HEK293 (cell line): ENCODE measurements at regions not wholly inside any gene's neighbourhood (a gene's known extent, or its start where the extent isn't known, plus 50 kb on each side); places are given as distances from the start of the nearest gene placed in this dataset.

ENCODE experiments used
- CTCF ChIA-PET: fragments of 350-600 bp; formaldehyde crosslinking; extraction: SDS; loops from one replicate; lab custom pipeline; 2021; ENCODE audit warnings: antibody characterized with exemption; lab: Yijun Ruan, JAX
- POLR2A ChIA-PET: fragments of 300-600 bp; formaldehyde crosslinking; extraction: SDS; loops from one replicate; lab custom pipeline; 2020; ENCODE audit warnings: antibody characterized with exemption, inconsistent platforms; lab: Yijun Ruan, JAX
- H3K27ac ChIP-seq: fragments of 200-500 bp; sonication (Bioruptor generic); 2 replicates; pipeline ENCODE4 v1.5.1; 2014; ENCODE audit warnings: low read depth, low read length, control low read depth, inconsistent platforms; ENCODE audit errors: extremely low read depth
- H3K36me3 ChIP-seq, 2 experiments: fragments of 200-500 bp in 1 of 2; sonication (Bioruptor generic) in 1 of 2; 1 replicate in 1 of 2; 2 replicates in 1 of 2; pipeline ENCODE4 v1.5.1; 2014 to 2017; ENCODE audit warnings: inconsistent platforms in 2 of 2, low read length in 2 of 2; ENCODE audit not compliant: control insufficient read depth in 2 of 2, insufficient read depth in 1 of 2
- H3K4me1 ChIP-seq: fragments of 200-500 bp; sonication (Bioruptor generic); 2 replicates; pipeline ENCODE4 v1.5.1; 2014; ENCODE audit warnings: mild to moderate bottlenecking, low read length, inconsistent platforms; ENCODE audit not compliant: control insufficient read depth, insufficient read depth
- H3K4me3 ChIP-seq: 2 replicates; pipeline ENCODE4 v1.5.1; 2011; ENCODE audit warnings: low read depth, mild to moderate bottlenecking, control low read depth, low read length, moderate library complexity
- H3K9me3 ChIP-seq: fragments of 200-500 bp; sonication (Bioruptor generic); 2 replicates; pipeline ENCODE4 v1.5.1; 2014; ENCODE audit warnings: low read depth, low read length, inconsistent platforms; ENCODE audit not compliant: control insufficient read depth, insufficient read depth
- PRDM6 ChIP-seq: fragments of 450-650 bp; formaldehyde crosslinking; IDR thresholded peaks from 2 replicates; pipeline ENCODE4 v1.5.1; 2017; ENCODE audit warnings: missing biosample characterization, missing genetic modification characterization
- ZBTB11 ChIP-seq: fragments of 450-650 bp; formaldehyde crosslinking; conservative IDR thresholded peaks from 2 replicates; pipeline ENCODE4 v1.5.1; 2016; ENCODE audit warnings: low read depth, missing biosample characterization, missing genetic modification characterization
- ZBTB17 ChIP-seq: fragments of 450-650 bp; formaldehyde crosslinking; IDR thresholded peaks from 2 replicates; pipeline ENCODE4 v1.5.1; 2016; ENCODE audit warnings: missing biosample characterization, missing genetic modification characterization
- ZEB2 ChIP-seq: fragments of 450-650 bp; formaldehyde crosslinking; IDR thresholded peaks from 2 replicates; pipeline ENCODE4 v1.5.1; 2016; ENCODE audit warnings: missing biosample characterization, missing genetic modification characterization
- ZFHX2 ChIP-seq: fragments of 450-650 bp; formaldehyde crosslinking; conservative IDR thresholded peaks from 2 replicates; pipeline ENCODE4 v1.5.1; 2016; ENCODE audit warnings: missing biosample characterization, missing genetic modification characterization
- ZNF138 ChIP-seq: fragments of 450-650 bp; formaldehyde crosslinking; IDR thresholded peaks from 2 replicates; pipeline ENCODE4 v1.5.1; 2016; ENCODE audit warnings: missing biosample characterization, missing genetic modification characterization, borderline replicate concordance
- ZNF202 ChIP-seq: fragments of 450-650 bp; formaldehyde crosslinking; IDR thresholded peaks from 2 replicates; pipeline ENCODE4 v1.5.1; 2016; ENCODE audit warnings: missing biosample characterization, missing genetic modification characterization, borderline replicate concordance
- ZNF274 ChIP-seq, 2 experiments: fragments of 200-500 bp in 1 of 2; fragments of 450-650 bp in 1 of 2; sonication (Bioruptor generic) in 1 of 2; formaldehyde crosslinking in 1 of 2; IDR thresholded peaks; 2 replicates each; pipeline versions ENCODE4 v1.5.1 to v1.6.1; 2014 to 2016; ENCODE audit warnings: borderline replicate concordance in 1 of 2, inconsistent platforms in 1 of 2, low read length in 1 of 2, missing biosample characterization in 1 of 2, missing genetic modification characterization in 1 of 2
- ZNF529 ChIP-seq: fragments of 450-650 bp; formaldehyde crosslinking; IDR thresholded peaks from 2 replicates; pipeline ENCODE4 v1.5.1; 2017; ENCODE audit warnings: missing genetic modification characterization, missing biosample characterization; ENCODE audit not compliant: insufficient replicate concordance
- ZNF561 ChIP-seq: fragments of 450-650 bp; IDR thresholded peaks from 2 replicates; pipeline ENCODE4 v1.5.1; 2018; ENCODE audit warnings: missing biosample characterization, missing genetic modification characterization, borderline replicate concordance
- ZNF621 ChIP-seq: fragments of 450-650 bp; formaldehyde crosslinking; IDR thresholded peaks from 2 replicates; pipeline ENCODE4 v1.5.1; 2017; ENCODE audit warnings: missing biosample characterization, missing genetic modification characterization
- ZNF624 ChIP-seq: fragments of 450-650 bp; formaldehyde crosslinking; IDR thresholded peaks from 2 replicates; pipeline ENCODE4 v1.5.1; 2017; ENCODE audit warnings: missing biosample characterization, missing genetic modification characterization
- ZNF664 ChIP-seq: fragments of 450-650 bp; formaldehyde crosslinking; IDR thresholded peaks from 2 replicates; pipeline ENCODE4 v1.5.1; 2016; ENCODE audit warnings: missing biosample characterization, missing genetic modification characterization
- ZNF670 ChIP-seq: fragments of 450-650 bp; formaldehyde crosslinking; IDR thresholded peaks from 2 replicates; pipeline ENCODE4 v1.5.1; 2016; ENCODE audit warnings: missing biosample characterization, missing genetic modification characterization, low read depth
- ZNF701 ChIP-seq: fragments of 450-650 bp; formaldehyde crosslinking; IDR thresholded peaks from 2 replicates; pipeline ENCODE4 v1.5.1; 2016; ENCODE audit warnings: missing biosample characterization, missing genetic modification characterization
- ZNF776 ChIP-seq: fragments of 450-650 bp; formaldehyde crosslinking; IDR thresholded peaks from 2 replicates; pipeline ENCODE4 v1.5.0; 2017; ENCODE audit warnings: missing biosample characterization, missing genetic modification characterization, borderline replicate concordance

- no peaks in the 10 kb centered on the region for H3K4me1 ChIP-seq
- H3K27ac ChIP-seq, result no peak overlapping the region
- ChIA-PET POLR2A (no interaction called here), CTCF (no interaction called here)
- H3K36me3 ChIP-seq, result no peaks in the 10 kb centered on the region
- TF ChIP-seq ZNF202 (tag by site-specific recombination) (no peak), ZNF701 (tag by site-specific recombination) (no peak)
- no peaks in the 10 kb centered on the region for H3K9me3 ChIP-seq
- H3K4me3 ChIP-seq, result no peak overlapping the region
Measured at GRCh38 chr5:39740404-39740803, 315.6 kb upstream of the DAB2 start.

GRCh38 chr5:39732166-39732565, 307.4 kb upstream of the DAB2 start:
- ChIA-PET POLR2A (no interaction called here), CTCF (interaction anchor here (2.8 kb wide), 1 partner anchor 16 kb away, joined by 7 read pairs; no protein-coding TSS in a partner anchor)
- Histone ChIP-seq H3K27ac (no peak overlapping the region), H3K9me3 (no peaks in the 10 kb centered on the region), H3K4me3 (no peak overlapping the region), H3K4me1 (no peaks in the 10 kb centered on the region), H3K36me3 (no peaks in the 10 kb centered on the region)
- no peak for TF ChIP-seq ZNF274 (IDR thresholded peaks at IDR 0.05; ENCODE audit: low read length)
- no peak for TF ChIP-seq ZNF274 (tag by site-specific recombination; IDR thresholded peaks at IDR 0.05; ENCODE audit: borderline replicate concordance)
- TF ChIP-seq ZEB2 (tag by site-specific recombination), result no peak
- no peak for TF ChIP-seq ZNF621 (tag by site-specific recombination)
- no peak for TF ChIP-seq ZBTB11 (tag by site-specific recombination)
- TF ChIP-seq PRDM6 (tag by site-specific recombination), result no peak
- TF ChIP-seq ZBTB17, result no peak
- no peak for TF ChIP-seq ZNF138
- no peak for TF ChIP-seq ZNF776 (tag by site-specific recombination)

- Histone ChIP-seq H3K4me1 (no peaks in the 10 kb centered on the region), H3K9me3 (no peaks in the 10 kb centered on the region), H3K36me3 (no peaks in the 10 kb centered on the region), H3K4me3 (no peak overlapping the region), H3K27ac (no peak overlapping the region)
- no peak for TF ChIP-seq ZNF529 (tag by site-specific recombination)
- TF ChIP-seq ZFHX2 (tag by site-specific recombination), result no peak
- TF ChIP-seq ZNF561 (tag by site-specific recombination), result no peak
- TF ChIP-seq ZNF670 (tag by site-specific recombination), result no peak
- TF ChIP-seq ZNF624, result no peak
- TF ChIP-seq ZNF664, result no peak
- ChIA-PET POLR2A (no interaction called here), CTCF (no interaction called here)
Measured at GRCh38 chr5:39730699-39731098, 305.9 kb upstream of the DAB2 start.
